ENCODE measurements at regions not wholly inside any gene's neighbourhood (a gene's known extent, or its start where the extent isn't known, plus 50 kb on each side); places are given as distances from the start of the nearest gene placed in this dataset.

- no peak for TF ChIP-seq USF2 (IDR thresholded peaks at IDR 0.05)
- no peak for TF ChIP-seq CEBPB (IDR thresholded peaks at IDR 0.05)
Measured at GRCh38 chr12:107856096-107856495, 81.6 kb downstream of the ASCL4 start.

Measured in A549 (cell line).